Panc1 (cell line): ENCODE measurements at regions not wholly inside any gene's neighbourhood (a gene's known extent, or its start where the extent isn't known, plus 50 kb on each side); places are given as distances from the start of the nearest gene placed in this dataset.

Experiments used
- ATAC-seq: fragments of 200-7000 bp; cut with Tn5 transposase; 2 replicates; pipeline ENCODE4 v1.9.1; 2020; ENCODE audit warnings: mild to moderate bottlenecking, moderate library complexity
- BruUV-seq: library from RNA; stranded (reverse); fragments of 400-500 nt; replicated peaks from 2 replicates; lab custom pipeline; 2021; lab: Mats Ljungman, UMichigan
- CTCF ChIA-PET: fragments of 300-600 bp; sonication (Branson Sonifier 250); formaldehyde crosslinking; loops from one replicate; lab custom pipeline; 2022; ENCODE audit warnings: antibody characterized with exemption; lab: Charles Lee
- POLR2A ChIA-PET: fragments of 300-600 bp; sonication (Branson Sonifier 250); formaldehyde crosslinking; loops from one replicate; lab custom pipeline; 2022; ENCODE audit warnings: antibody characterized with exemption; lab: Charles Lee
- DNase-seq: peaks from one replicate; pipeline ENCODE4 v3.0.0-alpha.2; 2010; ENCODE audit warnings: low read depth, low spot score
- H3K27ac ChIP-seq: 2 replicates; pipeline ENCODE4 v1.5.1; 2011; ENCODE audit warnings: mild to moderate bottlenecking, low read length, inconsistent platforms
- H3K27me3 ChIP-seq: fragments of 200-500 bp; sonication (Bioruptor generic); 2 replicates; pipeline ENCODE4 v1.6.0; 2014; ENCODE audit warnings: low read length, inconsistent platforms; ENCODE audit not compliant: control insufficient read depth, insufficient read depth
- H3K36me3 ChIP-seq: fragments of 200-500 bp; sonication (Bioruptor generic); 2 replicates; pipeline ENCODE4 v1.5.1; 2014; ENCODE audit warnings: inconsistent platforms, mild to moderate bottlenecking, low read length, moderate library complexity; ENCODE audit not compliant: control insufficient read depth, insufficient read depth
- H3K4me1 ChIP-seq: 2 replicates; pipeline ENCODE4 v1.5.1; 2011; ENCODE audit warnings: inconsistent platforms, mild to moderate bottlenecking, low read length, moderate library complexity; ENCODE audit not compliant: control insufficient read depth, insufficient read depth
- H3K4me3 ChIP-seq, 2 experiments: 2 replicates each; pipeline ENCODE4 v1.5.1; 2011 to 2012; ENCODE audit warnings: low read depth in 2 of 2, low read length in 2 of 2, mild to moderate bottlenecking in 2 of 2, inconsistent platforms in 1 of 2, moderate library complexity in 1 of 2
- H3K9me3 ChIP-seq: fragments of 200-500 bp; sonication (Bioruptor generic); 2 replicates; pipeline ENCODE4 v1.5.1; 2014; ENCODE audit warnings: low read depth, mild to moderate bottlenecking, inconsistent platforms, low read length, moderate library complexity; ENCODE audit not compliant: control insufficient read depth, insufficient read depth
- CTCF ChIP-seq: fragments of 450-650 bp; IDR thresholded peaks from 2 replicates; pipeline ENCODE4 v1.5.1; 2017; ENCODE audit warnings: mild to moderate bottlenecking
- POLR2AphosphoS5 ChIP-seq: IDR thresholded peaks from 2 replicates; pipeline ENCODE4 v1.6.1; 2012; ENCODE audit warnings: mild to moderate bottlenecking, low read depth, low read length, moderate library complexity
- REST ChIP-seq, 2 experiments: IDR thresholded peaks; 2 replicates each; pipeline ENCODE4 v1.6.1; 2011 to 2012; ENCODE audit warnings: low read depth in 2 of 2, control low read depth in 1 of 2, low read length in 1 of 2, mild to moderate bottlenecking in 1 of 2, moderate library complexity in 1 of 2; ENCODE audit not compliant: insufficient read depth in 1 of 2
- SIN3A ChIP-seq: IDR thresholded peaks from 2 replicates; pipeline ENCODE4 v1.6.1; 2012; ENCODE audit warnings: low read depth, mild to moderate bottlenecking, low read length, moderate library complexity, borderline replicate concordance; ENCODE audit not compliant: insufficient read depth
- TCF7L2 ChIP-seq: IDR thresholded peaks from 2 replicates; pipeline ENCODE4 v1.6.1; 2011; ENCODE audit warnings: mild to moderate bottlenecking, low read depth, low read length, inconsistent platforms
- in situ Hi-C: cut with HindIII; loops from 2 replicates; pipeline ENCODE4 v1.10.0; 2016; ENCODE audit warnings: low sequenced_read_pairs, low pct_unique_long_range_greater_than_20kb
- intact Hi-C: fragments of 100-400 bp; cut with micrococcal nuclease; formaldehyde crosslinking; loops from one replicate; pipeline ENCODE4 v1.10.0; 2022; ENCODE audit not compliant: unreplicated experiment

- BruUV-seq, result no TSS peak
- ATAC-seq (no peak), DNase-seq (no peak)
- Histone ChIP-seq H3K27ac (no peak overlapping the region), H3K36me3 (no peaks in the 10 kb centered on the region), H3K4me3 (no peak overlapping the region), H3K4me1 (no peaks in the 10 kb centered on the region), H3K27me3 (no peaks in the 10 kb centered on the region; the same call in 1 of the 2 replicates), H3K9me3 (no peaks in the 10 kb centered on the region)
- CTCF ChIA-PET, result no interaction called here
- intact Hi-C loops (no loop called here), in situ Hi-C loops (no loop called here)
- TF ChIP-seq SIN3A (no peak), REST (IDR thresholded peaks at IDR 0.05; ENCODE audit: insufficient read depth in 1 of 2, low read depth in 2 of 2, low read length in 1 of 2) (no peak), CTCF (no peak), POLR2AphosphoS5 (no peak), TCF7L2 (no peak)
- POLR2A ChIA-PET, result no interaction called here
Measured at GRCh38 chr13:100922599-100922998, 248.0 kb upstream of the TMTC4 start.

GRCh38 chr13:100921139-100921538 is 246.5 kb upstream of the TMTC4 start:
- POLR2A ChIA-PET, result no interaction called here
- no peaks in the 10 kb centered on the region for H3K9me3 ChIP-seq
- H3K4me3 ChIP-seq, result no peak overlapping the region
- no peaks in the 10 kb centered on the region for H3K4me1 ChIP-seq
- ATAC-seq (no peak), DNase-seq (no peak)
- no TSS peak for BruUV-seq
- CTCF ChIA-PET, result no interaction called here
- no peaks in the 10 kb centered on the region for H3K36me3 ChIP-seq
- intact Hi-C loops (no loop called here), in situ Hi-C loops (no loop called here)
- TF ChIP-seq TCF7L2, result no peak
- no peak for TF ChIP-seq CTCF
- no peak for TF ChIP-seq REST (IDR thresholded peaks at IDR 0.05; ENCODE audit: insufficient read depth in 1 of 2, low read depth in 2 of 2, low read length in 1 of 2)
- TF ChIP-seq POLR2AphosphoS5, result no peak
- no peak for TF ChIP-seq SIN3A
- no peak overlapping the region for H3K27ac ChIP-seq
- H3K27me3 ChIP-seq, result no peaks in the 10 kb centered on the region; the same call in 1 of the 2 replicates
